H1 (cell line): ENCODE measurements at regions not wholly inside any gene's neighbourhood (a gene's known extent, or its start where the extent isn't known, plus 50 kb on each side); places are given as distances from the start of the nearest gene placed in this dataset.
A peak's percentile ranks its signal among the peaks of the same experiment; 100 is the strongest.

ENCODE experiments used
- CTCF ChIA-PET: fragments of 300-600 bp; sonication (Branson Sonifier 250); formaldehyde crosslinking; loops from one replicate; lab custom pipeline; 2021; ENCODE audit not compliant: partially characterized antibody; lab: Charles Lee
- POLR2A ChIA-PET: fragments of 300-600 bp; sonication (Branson Sonifier 250); formaldehyde crosslinking; loops from one replicate; lab custom pipeline; 2021; ENCODE audit warnings: inconsistent platforms; ENCODE audit not compliant: partially characterized antibody; lab: Charles Lee
- DNase-seq, 2 experiments: peaks; one replicate each; pipeline versions ENCODE4 v3.0.0 to v3.0.0-alpha.2; 2010 to 2022; ENCODE audit warnings: low spot score in 2 of 2, low read depth in 1 of 2, mixed read lengths in 1 of 2
- FAIRE-seq: peaks from 2 replicates; lab custom pipeline; 2011; peaks lifted over from hg19 to GRCh38; lab: Jason Lieb, UNC
- H2AFZ ChIP-seq: 2 replicates; pipeline ENCODE4 v1.8.1; 2012; ENCODE audit warnings: low read length, inconsistent platforms
- H2AK5ac ChIP-seq: 2 replicates; pipeline ENCODE4 v1.6.1; 2013; ENCODE audit warnings: low read depth, low read length
- H2BK120ac ChIP-seq: replicated peaks from 2 replicates; pipeline ENCODE3; 2013; ENCODE audit warnings: low read depth, low read length, inconsistent platforms
- H2BK12ac ChIP-seq: 2 replicates; pipeline ENCODE4 v1.6.1; 2013; ENCODE audit warnings: low read depth, low read length
- H2BK15ac ChIP-seq: 2 replicates; pipeline ENCODE4 v1.6.1; 2013; ENCODE audit warnings: low read length
- H2BK20ac ChIP-seq: 2 replicates; pipeline ENCODE4 v1.6.1; 2013; ENCODE audit warnings: low read length
- H2BK5ac ChIP-seq: 2 replicates; pipeline ENCODE4 v1.6.1; 2013; ENCODE audit warnings: low read depth, low read length
- H3K14ac ChIP-seq: 2 replicates; pipeline ENCODE4 v1.6.1; 2013; ENCODE audit warnings: inconsistent platforms; ENCODE audit not compliant: insufficient read length
- H3K18ac ChIP-seq: 2 replicates; pipeline ENCODE4 v1.6.1; 2013; ENCODE audit warnings: low read length; ENCODE audit errors: extremely low read depth
- H3K23ac ChIP-seq: 2 replicates; pipeline ENCODE4 v1.6.1; 2013; ENCODE audit warnings: inconsistent platforms; ENCODE audit not compliant: insufficient read length
- H3K23me2 ChIP-seq: 2 replicates; pipeline ENCODE4 v1.6.1; 2013; ENCODE audit warnings: low read depth, low read length
- H3K27ac ChIP-seq: 2 replicates; pipeline ENCODE4 v1.6.1; 2011; ENCODE audit warnings: low read depth, low read length, inconsistent platforms
- H3K27me3 ChIP-seq, 4 experiments: replicated peaks in 1 of 4; 1 replicate in 1 of 4; 2 replicates in 3 of 4; pipeline versions ENCODE4 v1.6.1 to v1.8.1; 2011 to 2013; ENCODE audit warnings: low read length in 3 of 4, mild to moderate bottlenecking in 3 of 4, inconsistent platforms in 2 of 4, mixed read lengths in 2 of 4, moderate library complexity in 1 of 4; ENCODE audit not compliant: control insufficient read depth in 3 of 4, insufficient read depth in 3 of 4; ENCODE audit errors: extremely low read depth in 1 of 4
- H3K36me3 ChIP-seq, 4 experiments: 2 replicates each; pipeline versions ENCODE4 v1.6.1 to v1.8.1; 2011 to 2013; ENCODE audit warnings: mild to moderate bottlenecking in 4 of 4, low read length in 3 of 4, moderate library complexity in 2 of 4, control low read depth in 1 of 4, inconsistent platforms in 1 of 4; ENCODE audit not compliant: insufficient read depth in 4 of 4, control insufficient read depth in 2 of 4
- H3K4ac ChIP-seq: replicated peaks from 2 replicates; pipeline ENCODE3; 2013; ENCODE audit warnings: low read length, low read depth, mixed read lengths, inconsistent platforms; ENCODE audit not compliant: insufficient read length
- H3K4me1 ChIP-seq, 4 experiments: replicated peaks in 1 of 4; 1 replicate in 1 of 4; 2 replicates in 3 of 4; pipeline versions ENCODE4 v1.6.1 to v1.8.1; 2011 to 2013; ENCODE audit warnings: low read length in 3 of 4, inconsistent platforms in 2 of 4, mixed read lengths in 1 of 4; ENCODE audit not compliant: insufficient read depth in 4 of 4, control insufficient read depth in 3 of 4
- H3K4me2 ChIP-seq, 2 experiments: 2 replicates each; pipeline versions ENCODE4 v1.6.1 to v1.8.1; 2011 to 2013; ENCODE audit warnings: low read depth in 2 of 2, low read length in 2 of 2, control low read depth in 1 of 2, inconsistent platforms in 1 of 2, mild to moderate bottlenecking in 1 of 2; ENCODE audit not compliant: insufficient read depth in 1 of 2
- H3K4me3 ChIP-seq, 4 experiments: fragments of 200-600, 300-600 bp in 1 of 4; sonication (generic), shearing (Covaris generic), sonication (Bioruptor Twin) in 1 of 4; 2 replicates each; pipeline versions ENCODE4 v1.5.1 to v1.8.1; 2011 to 2016; ENCODE audit warnings: low read length in 4 of 4, low read depth in 3 of 4, control low read depth in 2 of 4, inconsistent platforms in 2 of 4, mild to moderate bottlenecking in 2 of 4, mixed read lengths in 1 of 4, moderate library complexity in 1 of 4; ENCODE audit not compliant: insufficient read depth in 2 of 4; ENCODE audit errors: extremely low read depth in 1 of 4
- H3K56ac ChIP-seq: replicated peaks from 2 replicates; pipeline ENCODE3; 2013; ENCODE audit warnings: low read depth, mild to moderate bottlenecking, mixed read lengths, low read length, inconsistent platforms; ENCODE audit not compliant: insufficient read length
- H3K79me1 ChIP-seq: 2 replicates; pipeline ENCODE4 v1.6.1; 2013; ENCODE audit warnings: low read depth, low read length, control low read depth
- H3K79me2 ChIP-seq, 2 experiments: 2 replicates each; pipeline versions ENCODE4 v1.6.1 to v1.8.1; 2012 to 2013; ENCODE audit warnings: low read length in 2 of 2, mild to moderate bottlenecking in 2 of 2, inconsistent platforms in 1 of 2; ENCODE audit not compliant: insufficient read depth in 2 of 2, control insufficient read depth in 1 of 2
- H3K9ac ChIP-seq, 4 experiments: replicated peaks in 1 of 4; 1 replicate in 1 of 4; 2 replicates in 3 of 4; pipeline versions ENCODE4 v1.6.1 to v1.8.1; 2011 to 2013; ENCODE audit warnings: low read depth in 3 of 4, low read length in 3 of 4, control low read depth in 2 of 4, mild to moderate bottlenecking in 2 of 4, moderate library complexity in 2 of 4, inconsistent platforms in 1 of 4; ENCODE audit errors: extremely low read depth in 1 of 4
- H3K9me3 ChIP-seq, 2 experiments: 2 replicates each; pipeline versions ENCODE4 v1.6.1 to v1.8.1; 2012 to 2013; ENCODE audit warnings: mild to moderate bottlenecking in 2 of 2, moderate library complexity in 2 of 2, control low read depth in 1 of 2, inconsistent platforms in 1 of 2, low read depth in 1 of 2, low read length in 1 of 2, mixed read lengths in 1 of 2; ENCODE audit not compliant: insufficient read depth in 2 of 2
- H4K20me1 ChIP-seq, 2 experiments: replicated peaks in 1 of 2; 2 replicates each; pipeline versions ENCODE3 to v1.8.1; 2011 to 2013; ENCODE audit warnings: inconsistent platforms in 2 of 2, low read length in 2 of 2, mild to moderate bottlenecking in 1 of 2; ENCODE audit not compliant: insufficient read depth in 2 of 2, control insufficient read depth in 1 of 2
- H4K5ac ChIP-seq: 2 replicates; pipeline ENCODE4 v1.6.1; 2013; ENCODE audit warnings: low read length, low read depth, mixed read lengths, inconsistent platforms; ENCODE audit not compliant: insufficient read length
- H4K8ac ChIP-seq: 2 replicates; pipeline ENCODE4 v1.8.0; 2013; ENCODE audit warnings: mild to moderate bottlenecking, moderate library complexity, low read length, inconsistent platforms; ENCODE audit not compliant: insufficient read depth; ENCODE audit errors: extremely low read depth
- H4K91ac ChIP-seq: replicated peaks from 2 replicates; pipeline ENCODE3; 2013; ENCODE audit warnings: low read length, mixed read lengths, inconsistent platforms; ENCODE audit not compliant: insufficient read length
- CEBPB ChIP-seq: IDR thresholded peaks from 2 replicates; pipeline ENCODE4 v1.6.1; 2012; ENCODE audit warnings: low read depth, low read length
- EP300 ChIP-seq, 2 experiments: IDR thresholded peaks; 1 replicate in 1 of 2; 2 replicates in 1 of 2; pipeline ENCODE4 v1.6.1; 2011 to 2012; ENCODE audit warnings: low read depth in 2 of 2, low read length in 2 of 2, mild to moderate bottlenecking in 2 of 2, borderline replicate concordance in 1 of 2, inconsistent platforms in 1 of 2, moderate library complexity in 1 of 2
- JUN ChIP-seq: IDR thresholded peaks from 2 replicates; pipeline ENCODE4 v1.6.1; 2011; ENCODE audit warnings: low read depth, mild to moderate bottlenecking, improper control_type of control experiment, low read length
- WGBS, 2 experiments: shearing (Covaris generic) in 1 of 2; methylation state at CpG; one replicate each; pipeline versions ENCODE4 v1.1.6 to v1.1.7; 2013 to 2015; ENCODE audit warnings: low lambda C conversion rate in 2 of 2, mixed read lengths in 2 of 2, inconsistent platforms in 1 of 2, low coverage in 1 of 2, missing lambda C conversion rate in 1 of 2; ENCODE audit not compliant: insufficient replicate concordance in 2 of 2, insufficient coverage in 1 of 2, insufficient read length in 1 of 2; ENCODE audit errors: extremely low coverage in 1 of 2, missing lambda C conversion rate in 1 of 2; 5-methylcytosine and 5-hydroxymethylcytosine counted together

- H3K79me1 ChIP-seq: no peaks in the 10 kb centered on the region
- H3K56ac ChIP-seq: no peak overlapping the region
- H4K20me1 ChIP-seq: no peaks in the 10 kb centered on the region
- no peak overlapping the region for H3K4me2 ChIP-seq
- TF ChIP-seq JUN: no peak
- 0 out of 3 replicates have a peak, but pooled peaks of 1 of the 2 experiments have one; percentile 19 for TF ChIP-seq EP300 (IDR thresholded peaks at IDR 0.05; ENCODE audit: borderline replicate concordance in 1 of 2, low read depth in 2 of 2, low read length in 2 of 2)
- TF ChIP-seq CEBPB: no peak
- TF ChIP-seq, all 59 proteins: peak for 1
- H2AFZ ChIP-seq: no peak overlapping the region
- H3K9me3 ChIP-seq: no peaks in the 10 kb centered on the region
- H3K4me3 ChIP-seq: no peak overlapping the region
- no peak overlapping the region for H2BK15ac ChIP-seq
- H4K5ac ChIP-seq: no peak overlapping the region
- H2BK12ac ChIP-seq: no peak overlapping the region
- H3K36me3 ChIP-seq: no peaks in the 10 kb centered on the region
- H4K91ac ChIP-seq: no peak overlapping the region
- DNase-seq (no peak), FAIRE-seq (no peak)
- H3K23me2 ChIP-seq: peaks cover 4% of the 10 kb centered on the region; the same call in 1 of the 2 replicates
- no peak overlapping the region for H3K23ac ChIP-seq
- no peak overlapping the region for H3K27ac ChIP-seq
- no peak overlapping the region for H2BK120ac ChIP-seq
- H3K18ac ChIP-seq: no peak overlapping the region
- no peak overlapping the region for H2BK5ac ChIP-seq
- H3K14ac ChIP-seq: no peak overlapping the region
- H3K4me1 ChIP-seq: peaks cover 0 to 5% (median 0%) of the 10 kb centered on the region in 4 experiments; a peak in 1 of 7 replicates
- no peak overlapping the region for H4K8ac ChIP-seq
- H3K79me2 ChIP-seq: no peaks in the 10 kb centered on the region
- H3K9ac ChIP-seq: no peak overlapping the region
- no peak overlapping the region for H3K4ac ChIP-seq
- ChIA-PET CTCF (interaction anchor here (0.6 kb wide), 1 partner anchor 399 kb away, joined by 4 read pairs; no protein-coding TSS in a partner anchor), POLR2A (no interaction called here)
- H2BK20ac ChIP-seq: no peak overlapping the region
- no peaks in the 10 kb centered on the region for H3K27me3 ChIP-seq
- 95% methylated on average over 13 of the region's 13 CpGs; no CpG with 5 or more reads in 1 of the 2 experiments for WGBS, 2 experiments
- no peak overlapping the region; the same call in 1 of the 2 replicates for H2AK5ac ChIP-seq
Measured at GRCh38 chr12:63415357-63415756, 252.9 kb downstream of the DPY19L2 start.
